Skin of body (tissue), 1 donor: ENCODE measurements at regions not wholly inside any gene's neighbourhood (a gene's known extent, or its start where the extent isn't known, plus 50 kb on each side); places are given as distances from the start of the nearest gene placed in this dataset.
"Not testable (repeated sequence)": the region's sequence is repeated elsewhere in the genome, so short reads cannot be mapped to it uniquely, and the experiment has no call there.

Source experiments
- DNase-seq: peaks from one replicate; lab custom pipeline; 2025; lab: John Stamatoyannopoulos, UW

- no peak for DNase-seq
Measured at GRCh38 chr11:71101606-71102005, 150.8 kb downstream of the SHANK2 start.

GRCh38 chr11:71101046-71101445, 151.3 kb downstream of the SHANK2 start:
- no peak for DNase-seq

- DNase-seq, result no peak
Measured at GRCh38 chr11:71098776-71099175, 153.6 kb downstream of the SHANK2 start.

GRCh38 chr11:71097506-71098240, 154.7 kb downstream of the SHANK2 start:
- no peak for DNase-seq

- DNase-seq, result no peak
Measured at GRCh38 chr11:71096751-71097388, 155.5 kb downstream of the SHANK2 start.

GRCh38 chr11:71095294-71095850, 157.0 kb downstream of the SHANK2 start:
- no peak for DNase-seq

GRCh38 chr11:71094296-71095077, 157.9 kb downstream of the SHANK2 start:
- DNase-seq, result no peak

GRCh38 chr11:71093783-71094182, 158.6 kb downstream of the SHANK2 start:
- DNase-seq, result no peak

- DNase-seq, result no peak
Measured at GRCh38 chr11:71091506-71092265, 160.7 kb downstream of the SHANK2 start.

GRCh38 chr11:71089571-71089970, 162.8 kb downstream of the SHANK2 start:
- no peak for DNase-seq

GRCh38 chr11:71088314-71089215, 163.8 kb downstream of the SHANK2 start:
- not testable (repeated sequence) for DNase-seq

GRCh38 chr11:71086687-71087258, 165.6 kb downstream of the SHANK2 start:
- DNase-seq, result no peak

- no peak for DNase-seq
Measured at GRCh38 chr11:71084306-71085012, 167.9 kb downstream of the SHANK2 start.

GRCh38 chr11:71083105-71083504, 169.3 kb downstream of the SHANK2 start:
- no peak for DNase-seq

- no peak for DNase-seq
Measured at GRCh38 chr11:71082454-71082853, 169.9 kb downstream of the SHANK2 start.

- DNase-seq, result no peak
Measured at GRCh38 chr11:71081704-71082230, 170.6 kb downstream of the SHANK2 start.

- DNase-seq, result peak; percentile 39
Measured at GRCh38 chr11:71080239-71081097, 171.9 kb downstream of the SHANK2 start.

GRCh38 chr11:71079795-71080194, 172.6 kb downstream of the SHANK2 start:
- DNase-seq, result no peak
